ENCODE measurements at regions not wholly inside any gene's neighbourhood (a gene's known extent, or its start where the extent isn't known, plus 50 kb on each side); places are given as distances from the start of the nearest gene placed in this dataset.

GRCh38 chr14:53325176-53325806, 172.2 kb upstream of the DDHD1 start:
- TF ChIP-seq, protein P1, sequence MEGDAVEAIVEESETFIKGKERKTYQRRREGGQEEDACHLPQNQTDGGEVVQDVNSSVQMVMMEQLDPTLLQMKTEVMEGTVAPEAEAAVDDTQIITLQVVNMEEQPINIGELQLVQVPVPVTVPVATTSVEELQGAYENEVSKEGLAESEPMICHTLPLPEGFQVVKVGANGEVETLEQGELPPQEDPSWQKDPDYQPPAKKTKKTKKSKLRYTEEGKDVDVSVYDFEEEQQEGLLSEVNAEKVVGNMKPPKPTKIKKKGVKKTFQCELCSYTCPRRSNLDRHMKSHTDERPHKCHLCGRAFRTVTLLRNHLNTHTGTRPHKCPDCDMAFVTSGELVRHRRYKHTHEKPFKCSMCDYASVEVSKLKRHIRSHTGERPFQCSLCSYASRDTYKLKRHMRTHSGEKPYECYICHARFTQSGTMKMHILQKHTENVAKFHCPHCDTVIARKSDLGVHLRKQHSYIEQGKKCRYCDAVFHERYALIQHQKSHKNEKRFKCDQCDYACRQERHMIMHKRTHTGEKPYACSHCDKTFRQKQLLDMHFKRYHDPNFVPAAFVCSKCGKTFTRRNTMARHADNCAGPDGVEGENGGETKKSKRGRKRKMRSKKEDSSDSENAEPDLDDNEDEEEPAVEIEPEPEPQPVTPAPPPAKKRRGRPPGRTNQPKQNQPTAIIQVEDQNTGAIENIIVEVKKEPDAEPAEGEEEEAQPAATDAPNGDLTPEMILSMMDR (conservative IDR thresholded peaks at IDR 0.05; ENCODE audit: low read depth, low read length), result peak; percentile 52; the same call in 1 of the 2 replicates
- no peak for TF ChIP-seq EZH2 (IDR thresholded peaks at IDR 0.05; ENCODE audit: low read length, unreplicated experiment)

Data from PC-3 (cell line).